Lower leg skin (tissue), 3 donors: ENCODE measurements at regions not wholly inside any gene's neighbourhood (a gene's known extent, or its start where the extent isn't known, plus 50 kb on each side); places are given as distances from the start of the nearest gene placed in this dataset.

Source experiments
- CTCF ChIP-seq, 3 donors: fragments of 450-650 bp; IDR thresholded peaks; one replicate each; pipeline ENCODE4 v1.5.1; 2016; ENCODE audit warnings: antibody characterized with exemption in 3 of 3, mild to moderate bottlenecking in 3 of 3, moderate library complexity in 2 of 3
- POLR2A ChIP-seq, 2 donors: fragments of 450-650 bp; IDR thresholded peaks; one replicate each; pipeline ENCODE4 v1.6.1; 2016 to 2017; ENCODE audit warnings: antibody characterized with exemption in 2 of 2, mild to moderate bottlenecking in 1 of 2, moderate library complexity in 1 of 2

- TF ChIP-seq CTCF (IDR thresholded peaks at IDR 0.05) (no peak), POLR2A (IDR thresholded peaks at IDR 0.05) (no peak)
Measured at GRCh38 chr16:64167936-64168335, 953.9 kb downstream of the CDH11 start.
